ENCODE measurements at regions not wholly inside any gene's neighbourhood (a gene's known extent, or its start where the extent isn't known, plus 50 kb on each side); places are given as distances from the start of the nearest gene placed in this dataset.

- Mint-ChIP-seq H3K4me1 (ENCODE audit: low read depth) (peaks cover 8% of the 10 kb centered on the region), H3K27ac (ENCODE audit: unreplicated experiment) (no peak overlapping the region)
- DNase-seq (ENCODE audit: low spot score), result no peak
Observed at GRCh38 chr2:236338495-236339184, 74.4 kb upstream of the ASB18 start.

GRCh38 chr2:236340251-236340650 lies 76.0 kb upstream of the ASB18 start:
- Mint-ChIP-seq H3K4me1 (ENCODE audit: low read depth) (peaks cover 8% of the 10 kb centered on the region), H3K27ac (ENCODE audit: unreplicated experiment) (no peak overlapping the region)

More at GRCh38 chr2:236338495-236339184, 74.4 kb upstream of the ASB18 start:
- Mint-ChIP-seq H3K4me3 (ENCODE audit: unreplicated experiment) (no peak overlapping the region), H3K27me3 (ENCODE audit: low read depth) (no peaks in the 10 kb centered on the region), H3K36me3 (ENCODE audit: low read depth) (peaks cover 6% of the 10 kb centered on the region), H3K9me3 (ENCODE audit: low read depth) (no peaks in the 10 kb centered on the region)
- TF ChIP-seq, protein P1, sequence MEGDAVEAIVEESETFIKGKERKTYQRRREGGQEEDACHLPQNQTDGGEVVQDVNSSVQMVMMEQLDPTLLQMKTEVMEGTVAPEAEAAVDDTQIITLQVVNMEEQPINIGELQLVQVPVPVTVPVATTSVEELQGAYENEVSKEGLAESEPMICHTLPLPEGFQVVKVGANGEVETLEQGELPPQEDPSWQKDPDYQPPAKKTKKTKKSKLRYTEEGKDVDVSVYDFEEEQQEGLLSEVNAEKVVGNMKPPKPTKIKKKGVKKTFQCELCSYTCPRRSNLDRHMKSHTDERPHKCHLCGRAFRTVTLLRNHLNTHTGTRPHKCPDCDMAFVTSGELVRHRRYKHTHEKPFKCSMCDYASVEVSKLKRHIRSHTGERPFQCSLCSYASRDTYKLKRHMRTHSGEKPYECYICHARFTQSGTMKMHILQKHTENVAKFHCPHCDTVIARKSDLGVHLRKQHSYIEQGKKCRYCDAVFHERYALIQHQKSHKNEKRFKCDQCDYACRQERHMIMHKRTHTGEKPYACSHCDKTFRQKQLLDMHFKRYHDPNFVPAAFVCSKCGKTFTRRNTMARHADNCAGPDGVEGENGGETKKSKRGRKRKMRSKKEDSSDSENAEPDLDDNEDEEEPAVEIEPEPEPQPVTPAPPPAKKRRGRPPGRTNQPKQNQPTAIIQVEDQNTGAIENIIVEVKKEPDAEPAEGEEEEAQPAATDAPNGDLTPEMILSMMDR (IDR thresholded peaks at IDR 0.05), result no peak

GRCh38 chr2:236341067-236341466 lies 76.9 kb upstream of the ASB18 start:
- peaks cover 8% of the 10 kb centered on the region for H3K4me1 Mint-ChIP-seq (ENCODE audit: low read depth)
- H3K9me3 Mint-ChIP-seq (ENCODE audit: low read depth), result no peaks in the 10 kb centered on the region
- H3K27me3 Mint-ChIP-seq (ENCODE audit: low read depth), result no peaks in the 10 kb centered on the region
- no peak overlapping the region for H3K4me3 Mint-ChIP-seq (ENCODE audit: unreplicated experiment)
- peaks cover 6% of the 10 kb centered on the region for H3K36me3 Mint-ChIP-seq (ENCODE audit: low read depth)
- DNase-seq (ENCODE audit: low spot score), result no peak
- TF ChIP-seq, protein P1 (IDR thresholded peaks at IDR 0.05), result no peak
- no peak overlapping the region for H3K27ac Mint-ChIP-seq (ENCODE audit: unreplicated experiment)

More at GRCh38 chr2:236340251-236340650, 76.0 kb upstream of the ASB18 start:
- no peak for DNase-seq (ENCODE audit: low spot score)
- H3K36me3 Mint-ChIP-seq (ENCODE audit: low read depth), result peaks cover 6% of the 10 kb centered on the region
- H3K9me3 Mint-ChIP-seq (ENCODE audit: low read depth), result no peaks in the 10 kb centered on the region
- H3K4me3 Mint-ChIP-seq (ENCODE audit: unreplicated experiment), result no peak overlapping the region
- TF ChIP-seq, protein P1 (IDR thresholded peaks at IDR 0.05), result no peak
- no peaks in the 10 kb centered on the region for H3K27me3 Mint-ChIP-seq (ENCODE audit: low read depth)

- no peak for DNase-seq (ENCODE audit: low spot score)
- TF ChIP-seq, protein P1 (IDR thresholded peaks at IDR 0.05), result no peak
- Mint-ChIP-seq H3K4me1 (ENCODE audit: low read depth) (peaks cover 8% of the 10 kb centered on the region), H3K27ac (ENCODE audit: unreplicated experiment) (no peak overlapping the region), H3K4me3 (ENCODE audit: unreplicated experiment) (no peak overlapping the region), H3K27me3 (ENCODE audit: low read depth) (no peaks in the 10 kb centered on the region), H3K9me3 (ENCODE audit: low read depth) (no peaks in the 10 kb centered on the region), H3K36me3 (ENCODE audit: low read depth) (peaks cover 5% of the 10 kb centered on the region)
Observed at GRCh38 chr2:236341721-236342120, 77.5 kb upstream of the ASB18 start.

GRCh38 chr2:236342507-236342906 lies 78.3 kb upstream of the ASB18 start:
- no peaks in the 10 kb centered on the region for H3K36me3 Mint-ChIP-seq (ENCODE audit: low read depth)
- H3K27me3 Mint-ChIP-seq (ENCODE audit: low read depth), result no peaks in the 10 kb centered on the region
- no peak overlapping the region for H3K27ac Mint-ChIP-seq (ENCODE audit: unreplicated experiment)
- no peak overlapping the region for H3K4me3 Mint-ChIP-seq (ENCODE audit: unreplicated experiment)
- TF ChIP-seq, protein P1 (IDR thresholded peaks at IDR 0.05), result no peak
- H3K9me3 Mint-ChIP-seq (ENCODE audit: low read depth), result no peaks in the 10 kb centered on the region
- peaks cover 8% of the 10 kb centered on the region for H3K4me1 Mint-ChIP-seq (ENCODE audit: low read depth)
- DNase-seq (ENCODE audit: low spot score), result no peak
